ENCODE measurements at regions not wholly inside any gene's neighbourhood (a gene's known extent, or its start where the extent isn't known, plus 50 kb on each side); places are given as distances from the start of the nearest gene placed in this dataset.

DNA sequence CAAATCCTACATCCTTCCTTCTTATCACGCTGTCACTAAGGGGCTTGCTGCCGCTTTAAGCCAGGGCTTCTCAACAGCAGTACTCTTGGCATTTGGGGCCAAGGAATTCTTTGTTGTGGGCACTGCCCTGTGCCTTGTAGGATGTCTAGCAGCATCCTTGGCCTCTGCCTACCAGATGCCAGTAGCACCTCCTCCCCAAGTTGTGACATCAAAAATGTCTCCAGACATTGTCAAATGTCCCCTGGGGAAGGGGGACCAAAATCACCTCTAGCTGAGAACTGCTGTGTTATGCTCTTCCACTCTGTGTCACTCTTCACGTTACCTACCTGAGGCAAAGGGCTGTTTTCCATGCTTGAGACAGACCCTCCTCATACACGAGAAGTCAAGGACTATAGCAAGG is 400.3 kb upstream of the POU3F1 start:
- H3K4me3 Mint-ChIP-seq, result no peak overlapping the region
- ATAC-seq (ENCODE audit: low read depth in 2 of 2), result no peak
- H3K27ac Mint-ChIP-seq, result no peak overlapping the region

DNA sequence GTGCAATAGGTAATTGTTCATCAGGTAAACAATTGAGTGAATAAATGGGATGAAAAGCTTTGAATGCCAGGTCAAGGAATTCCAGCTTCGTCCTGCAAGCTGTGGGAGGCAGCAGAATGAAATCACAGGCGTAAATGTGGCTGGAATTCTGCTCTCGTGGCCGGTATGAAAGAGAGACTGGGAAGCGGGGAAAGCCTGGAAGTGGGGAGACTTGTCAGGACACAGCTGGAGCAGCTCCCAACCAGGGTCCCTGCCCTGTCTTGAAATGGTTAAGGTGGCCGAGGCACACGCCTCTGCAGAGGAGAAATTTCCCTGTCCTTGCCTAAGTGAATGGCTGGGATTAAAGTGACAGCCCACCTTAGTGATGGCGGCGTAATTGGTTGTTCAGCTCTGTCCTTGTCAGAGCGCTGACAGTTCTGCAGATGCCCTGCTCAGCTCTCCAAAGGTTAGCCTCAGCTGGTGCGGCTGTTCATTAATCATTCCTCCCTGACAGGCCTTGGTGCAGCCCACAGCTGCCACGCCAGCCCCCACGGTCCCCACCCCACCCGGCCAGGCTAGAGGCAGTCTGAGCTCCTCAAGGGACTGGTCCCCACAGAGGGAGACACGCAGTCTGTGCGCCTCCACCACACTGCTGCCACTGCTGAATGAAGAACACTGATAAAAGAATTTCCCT is 398.3 kb upstream of the POU3F1 start:
- peaks cover 7 to 21% of the 10 kb centered on the region in 2 donors for H3K36me3 Mint-ChIP-seq
- H3K4me3 Mint-ChIP-seq, result no peak overlapping the region
- H3K27ac Mint-ChIP-seq, result peak overlapping the region in 1 of 6 donors; percentile 56
- peaks cover 33 to 64% (median 45%) of the 10 kb centered on the region in 3 donors for H3K27me3 Mint-ChIP-seq
- no peaks in the 10 kb centered on the region for H3K4me1 Mint-ChIP-seq
- peaks cover 4 to 31% (median 21%) of the 10 kb centered on the region in 7 donors for H3K9me3 Mint-ChIP-seq
- ATAC-seq (ENCODE audit: low read depth in 2 of 2), result no peak
- DNase-seq, result no peak

More for the DNA sequence above, 400.3 kb upstream of the POU3F1 start:
- Mint-ChIP-seq H3K4me1 (no peaks in the 10 kb centered on the region), H3K36me3 (peaks cover 0 to 2% of the 10 kb centered on the region in 2 donors), H3K9me3 (peaks cover 1 to 10% (median 3%) of the 10 kb centered on the region in 7 donors), H3K27me3 (peaks cover 40 to 46% (median 40%) of the 10 kb centered on the region in 3 donors)
- DNase-seq, result no peak

DNA sequence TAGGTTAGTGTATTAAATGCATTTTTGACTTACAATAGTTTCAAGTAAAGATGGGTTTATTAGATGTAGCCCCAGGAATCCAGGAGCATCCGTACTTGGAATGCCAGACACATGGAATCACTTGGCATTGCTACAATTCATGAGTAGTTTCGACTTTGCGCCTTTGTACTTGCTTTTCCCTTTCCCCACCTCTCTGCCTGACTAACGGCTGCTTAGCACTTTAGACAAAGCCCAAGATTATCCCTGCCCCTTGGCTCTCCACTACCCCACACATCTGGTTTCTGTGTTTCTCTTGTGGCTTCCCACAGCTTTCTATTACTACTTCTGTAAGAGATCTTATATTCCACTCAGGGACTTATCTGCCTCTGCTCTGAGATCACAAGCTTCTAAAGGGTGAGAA is 397.7 kb upstream of the POU3F1 start:
- Mint-ChIP-seq H3K4me1 (peaks cover 0 to 2% (median 0%) of the 10 kb centered on the region in 3 donors), H3K27ac (no peak overlapping the region), H3K9me3 (peaks cover 4 to 33% (median 22%) of the 10 kb centered on the region in 7 donors), H3K36me3 (peaks cover 9 to 23% of the 10 kb centered on the region in 2 donors), H3K27me3 (peaks cover 33 to 64% (median 45%) of the 10 kb centered on the region in 3 donors), H3K4me3 (no peak overlapping the region)
- ATAC-seq (ENCODE audit: low read depth in 2 of 2) (no peak), DNase-seq (no peak)

DNA sequence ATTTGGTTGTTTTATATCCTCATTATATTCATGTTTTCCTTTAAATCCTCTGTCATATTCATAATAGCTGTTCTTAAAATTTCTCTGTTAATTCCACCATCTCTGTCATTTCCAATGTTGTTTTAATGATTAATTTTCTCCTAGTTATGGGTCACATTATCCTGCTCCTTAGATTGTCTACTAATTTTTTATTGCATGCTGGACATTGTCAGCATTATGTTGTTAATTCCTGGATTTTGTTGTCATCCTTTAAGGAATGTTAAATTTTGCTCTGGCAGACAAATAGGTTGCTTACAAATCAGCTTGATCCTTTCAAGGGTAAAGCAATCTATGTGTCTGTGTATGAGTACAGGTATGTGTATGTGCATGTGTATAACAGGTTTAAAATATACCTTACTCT is 393.8 kb upstream of the POU3F1 start:
- ATAC-seq (ENCODE audit: low read depth in 2 of 2), result no peak
- H3K9me3 Mint-ChIP-seq, result peaks cover 4 to 33% (median 22%) of the 10 kb centered on the region in 7 donors
- peaks cover 9 to 23% of the 10 kb centered on the region in 2 donors for H3K36me3 Mint-ChIP-seq
- H3K27ac Mint-ChIP-seq, result no peak overlapping the region
- peaks cover 5 to 15% (median 12%) of the 10 kb centered on the region in 3 donors for H3K4me1 Mint-ChIP-seq
- H3K4me3 Mint-ChIP-seq, result no peak overlapping the region
- no peak for DNase-seq
- H3K27me3 Mint-ChIP-seq, result peaks cover 10 to 35% (median 14%) of the 10 kb centered on the region in 3 donors

DNA sequence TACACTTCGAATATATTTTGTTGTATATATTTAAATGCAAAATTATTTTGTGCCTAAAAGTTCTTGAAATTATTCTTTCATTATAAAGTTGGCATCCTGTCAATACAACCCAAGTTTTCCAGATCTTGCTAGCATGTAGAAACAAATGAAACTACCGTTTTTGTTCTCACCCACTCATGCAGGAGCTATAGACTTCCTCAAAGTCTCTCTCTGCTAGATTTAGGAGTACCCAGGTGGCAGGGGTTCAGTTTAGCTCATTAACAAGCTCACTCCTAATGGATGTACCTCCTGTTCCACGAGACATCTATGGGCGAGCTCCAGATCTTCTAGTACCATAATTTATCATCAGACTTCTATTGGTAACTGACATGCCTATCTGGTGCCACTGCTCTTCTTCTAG is 390.2 kb upstream of the POU3F1 start:
- H3K9me3 Mint-ChIP-seq, result peaks cover 1 to 21% (median 17%) of the 10 kb centered on the region in 7 donors
- H3K27me3 Mint-ChIP-seq, result peaks cover 5 to 25% (median 7%) of the 10 kb centered on the region in 3 donors
- ATAC-seq (ENCODE audit: low read depth in 2 of 2), result peak; percentile 46 to 66
- H3K4me3 Mint-ChIP-seq, result peak overlapping the region in 1 of 8 donors; percentile 27
- H3K36me3 Mint-ChIP-seq, result peaks cover 9 to 19% of the 10 kb centered on the region in 2 donors
- H3K4me1 Mint-ChIP-seq, result peaks cover 6 to 15% (median 12%) of the 10 kb centered on the region in 3 donors
- peak; percentile 7 for DNase-seq
- peak overlapping the region in 2 of 6 donors; percentile 6 to 82 for H3K27ac Mint-ChIP-seq

DNA sequence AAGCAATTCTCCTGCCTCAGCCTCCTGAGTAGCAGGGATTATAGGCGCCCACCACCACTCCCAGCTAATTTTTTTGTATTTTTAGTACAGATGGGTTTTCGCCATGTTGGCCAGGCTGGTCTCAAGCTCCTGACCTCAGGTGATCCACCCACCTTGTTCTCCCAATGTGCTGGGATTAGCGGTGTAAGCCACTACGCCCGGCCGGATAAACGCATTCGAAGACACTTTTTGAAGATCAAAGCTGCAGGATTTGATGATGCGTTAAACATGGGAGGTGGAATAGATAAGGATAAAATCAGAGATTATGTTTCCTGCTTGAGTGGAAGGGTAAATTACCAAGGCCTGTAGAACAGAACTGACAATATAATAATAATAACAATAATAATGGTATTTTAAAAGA is 389.4 kb upstream of the POU3F1 start:
- peaks cover 7 to 25% (median 10%) of the 10 kb centered on the region in 3 donors for H3K27me3 Mint-ChIP-seq
- peaks cover 0 to 13% (median 10%) of the 10 kb centered on the region in 7 donors for H3K9me3 Mint-ChIP-seq
- peaks cover 9 to 11% of the 10 kb centered on the region in 2 donors for H3K36me3 Mint-ChIP-seq
- H3K27ac Mint-ChIP-seq, result no peak overlapping the region
- peaks cover 10 to 15% (median 12%) of the 10 kb centered on the region in 3 donors for H3K4me1 Mint-ChIP-seq
- no peak overlapping the region for H3K4me3 Mint-ChIP-seq
- ATAC-seq (ENCODE audit: low read depth in 2 of 2) (no peak), DNase-seq (no peak)

DNA sequence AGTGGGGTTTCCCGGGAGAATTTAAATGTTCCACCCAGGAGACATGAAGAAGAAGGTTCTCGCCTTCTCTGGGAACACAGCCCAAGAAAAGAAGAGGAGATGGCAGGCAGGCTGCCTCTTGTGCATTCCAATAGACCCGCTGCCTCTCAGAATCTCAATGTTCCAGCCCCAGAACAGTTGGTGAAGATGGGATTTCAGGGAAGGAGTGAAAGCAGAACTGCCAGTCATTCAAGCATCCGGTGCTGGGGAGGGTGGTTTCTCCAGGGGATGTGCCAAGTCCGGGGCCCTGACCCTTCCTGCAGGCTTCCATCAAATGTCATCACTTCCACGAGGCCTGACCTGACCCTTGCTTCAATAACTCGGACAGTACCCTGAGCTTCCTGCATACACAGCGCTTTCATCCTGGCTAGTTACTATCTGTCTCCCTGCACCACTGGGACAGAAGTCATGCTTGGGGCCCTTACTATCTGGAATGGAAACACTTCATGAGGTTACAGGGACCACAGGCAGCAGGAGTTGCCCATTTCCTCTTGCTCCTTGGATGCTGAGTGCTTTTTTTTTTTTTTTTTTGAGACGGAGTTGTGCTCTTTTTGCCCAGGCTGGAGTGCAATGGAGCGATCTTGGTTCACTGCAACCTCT is 386.6 kb upstream of the POU3F1 start:
- no peak overlapping the region for H3K4me3 Mint-ChIP-seq
- no peak for ATAC-seq (ENCODE audit: low read depth in 2 of 2)
- H3K9me3 Mint-ChIP-seq, result peaks cover 0 to 2% (median 0%) of the 10 kb centered on the region in 7 donors
- H3K27me3 Mint-ChIP-seq, result peaks cover 7 to 23% (median 13%) of the 10 kb centered on the region in 3 donors
- no peaks in the 10 kb centered on the region for H3K36me3 Mint-ChIP-seq
- no peak for DNase-seq
- no peak overlapping the region for H3K27ac Mint-ChIP-seq
- peaks cover 10 to 13% (median 12%) of the 10 kb centered on the region in 3 donors for H3K4me1 Mint-ChIP-seq

DNA sequence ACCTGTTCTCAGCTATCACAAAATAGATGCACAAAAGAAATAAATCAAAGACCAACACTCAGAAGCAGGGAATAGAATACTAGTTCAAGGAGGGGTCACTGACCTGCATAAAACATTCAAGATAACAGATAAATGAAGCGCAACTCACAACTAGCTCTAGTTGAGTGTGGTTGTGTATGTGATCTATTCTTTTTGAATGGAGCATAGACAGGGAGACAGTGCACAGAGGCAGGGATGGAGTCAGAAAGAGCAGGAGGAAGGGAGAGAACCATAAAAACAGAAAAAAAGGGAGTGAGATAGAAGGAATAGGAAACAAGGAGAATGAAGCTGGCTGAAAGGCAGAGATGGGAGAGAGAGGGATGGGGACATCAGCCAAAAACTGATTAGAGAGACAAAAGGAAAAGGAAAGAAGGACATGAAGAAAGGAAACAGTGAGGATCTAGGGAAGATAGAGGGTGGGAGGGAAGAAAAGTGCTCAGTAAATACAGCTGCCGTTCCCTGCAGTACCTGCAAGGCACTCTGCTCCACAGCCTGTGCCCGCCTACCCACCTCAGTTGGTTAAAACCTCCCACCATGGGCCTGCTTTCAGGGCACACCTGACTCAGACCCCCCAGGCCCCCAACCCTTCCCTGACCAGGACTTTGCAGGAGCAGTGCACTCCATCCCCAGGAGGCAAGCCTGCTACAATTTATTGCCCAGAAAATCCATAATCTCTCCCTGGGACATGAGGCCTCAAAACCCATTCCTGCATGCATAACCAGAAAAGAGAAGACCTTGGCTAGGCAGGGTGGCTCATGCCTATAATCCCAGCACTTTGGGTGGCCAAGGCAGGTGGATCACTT is 385.2 kb upstream of the POU3F1 start:
- no peak for DNase-seq
- H3K27ac Mint-ChIP-seq, result peak overlapping the region in 1 of 6 donors; percentile 41
- H3K27me3 Mint-ChIP-seq, result peaks cover 5 to 23% (median 13%) of the 10 kb centered on the region in 3 donors
- no peak for ATAC-seq (ENCODE audit: low read depth in 2 of 2)
- H3K4me1 Mint-ChIP-seq, result peaks cover 1 to 6% (median 5%) of the 10 kb centered on the region in 3 donors
- H3K36me3 Mint-ChIP-seq, result no peaks in the 10 kb centered on the region
- H3K9me3 Mint-ChIP-seq, result peaks cover 0 to 2% (median 0%) of the 10 kb centered on the region in 7 donors
- H3K4me3 Mint-ChIP-seq, result no peak overlapping the region

DNA sequence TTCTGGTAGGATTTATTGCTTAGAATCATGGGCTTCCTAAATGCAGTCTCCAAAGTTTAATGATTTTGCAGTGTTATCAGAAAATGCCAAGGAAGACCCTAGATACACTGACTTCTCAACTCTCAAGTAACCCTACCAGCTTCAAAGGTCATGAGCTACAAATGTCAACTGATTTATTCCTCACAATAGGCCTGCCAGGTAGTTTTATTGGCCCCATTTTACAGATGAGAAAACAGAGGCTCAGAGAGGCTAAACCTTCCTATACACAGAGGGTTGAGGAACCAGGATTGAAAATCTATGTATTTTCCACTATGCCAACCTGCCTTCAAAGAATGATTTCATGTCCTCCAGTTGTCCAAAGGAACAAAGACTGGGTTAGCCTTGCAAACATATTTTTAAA is 384.4 kb upstream of the POU3F1 start:
- ATAC-seq (ENCODE audit: low read depth in 2 of 2) (no peak), DNase-seq (no peak)
- Mint-ChIP-seq H3K27me3 (peaks cover 12 to 23% (median 20%) of the 10 kb centered on the region in 3 donors), H3K9me3 (peaks cover 0 to 4% (median 2%) of the 10 kb centered on the region in 7 donors), H3K4me3 (no peak overlapping the region), H3K4me1 (peaks cover 0 to 9% (median 5%) of the 10 kb centered on the region in 3 donors), H3K36me3 (no peaks in the 10 kb centered on the region), H3K27ac (peak overlapping the region in 1 of 6 donors; percentile 19)

DNA sequence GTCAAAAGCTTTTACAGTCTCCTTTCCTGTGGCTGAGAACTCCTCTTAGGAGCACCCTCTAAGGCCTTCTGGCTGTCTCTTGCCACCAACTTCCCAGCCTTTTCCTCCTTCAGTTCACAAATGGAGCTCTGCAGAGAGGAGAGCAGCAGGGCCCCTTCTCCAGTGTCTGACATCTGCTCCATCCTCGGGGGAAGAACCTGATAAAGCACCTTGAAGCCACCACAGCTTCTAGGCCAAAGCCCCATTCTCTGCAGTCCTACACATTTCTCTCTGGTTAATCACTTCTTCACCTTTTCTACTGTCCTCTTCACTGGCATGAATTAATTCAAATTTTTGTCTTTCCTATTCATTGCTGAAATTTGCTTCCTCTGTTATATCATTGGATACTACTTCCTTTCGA is 378.1 kb upstream of the POU3F1 start:
- no peak for DNase-seq
- H3K9me3 Mint-ChIP-seq, result peaks cover 0 to 20% (median 6%) of the 10 kb centered on the region in 7 donors
- peaks cover 22 to 44% (median 39%) of the 10 kb centered on the region in 3 donors for H3K27me3 Mint-ChIP-seq
- peaks cover 8 to 18% of the 10 kb centered on the region in 2 donors for H3K36me3 Mint-ChIP-seq
- H3K4me3 Mint-ChIP-seq, result no peak overlapping the region
- ATAC-seq (ENCODE audit: low read depth in 2 of 2), result no peak
- H3K27ac Mint-ChIP-seq, result no peak overlapping the region
- H3K4me1 Mint-ChIP-seq, result peaks cover 0 to 9% (median 0%) of the 10 kb centered on the region in 3 donors

DNA sequence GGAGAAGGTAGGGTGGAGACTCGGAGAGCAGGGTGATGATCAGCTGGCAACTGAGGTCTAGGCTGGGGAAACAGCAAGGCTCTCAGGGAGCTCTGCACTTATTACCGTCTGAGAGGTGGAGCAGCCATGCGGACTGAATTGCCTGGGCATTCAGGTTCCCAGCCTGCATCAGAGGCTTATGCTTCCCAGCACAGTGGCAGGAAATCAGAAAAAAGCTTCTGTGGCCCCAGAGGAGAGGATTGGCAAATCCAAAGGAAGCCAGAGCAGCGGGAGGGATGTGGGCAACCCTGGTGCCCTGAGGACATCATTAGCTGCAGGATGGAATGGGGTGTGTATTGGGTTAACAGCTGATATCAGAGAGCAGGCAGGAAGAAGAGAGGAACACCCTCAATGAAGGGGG is 374.1 kb upstream of the POU3F1 start:
- H3K27me3 Mint-ChIP-seq, result peaks cover 33 to 40% (median 40%) of the 10 kb centered on the region in 3 donors
- H3K36me3 Mint-ChIP-seq, result peaks cover 8 to 25% of the 10 kb centered on the region in 2 donors
- ATAC-seq (ENCODE audit: low read depth in 2 of 2), result no peak
- H3K4me3 Mint-ChIP-seq, result no peak overlapping the region
- H3K27ac Mint-ChIP-seq, result peak overlapping the region in 1 of 6 donors; percentile 7
- no peak for DNase-seq
- H3K4me1 Mint-ChIP-seq, result no peaks in the 10 kb centered on the region
- H3K9me3 Mint-ChIP-seq, result peaks cover 3 to 25% (median 6%) of the 10 kb centered on the region in 7 donors

DNA sequence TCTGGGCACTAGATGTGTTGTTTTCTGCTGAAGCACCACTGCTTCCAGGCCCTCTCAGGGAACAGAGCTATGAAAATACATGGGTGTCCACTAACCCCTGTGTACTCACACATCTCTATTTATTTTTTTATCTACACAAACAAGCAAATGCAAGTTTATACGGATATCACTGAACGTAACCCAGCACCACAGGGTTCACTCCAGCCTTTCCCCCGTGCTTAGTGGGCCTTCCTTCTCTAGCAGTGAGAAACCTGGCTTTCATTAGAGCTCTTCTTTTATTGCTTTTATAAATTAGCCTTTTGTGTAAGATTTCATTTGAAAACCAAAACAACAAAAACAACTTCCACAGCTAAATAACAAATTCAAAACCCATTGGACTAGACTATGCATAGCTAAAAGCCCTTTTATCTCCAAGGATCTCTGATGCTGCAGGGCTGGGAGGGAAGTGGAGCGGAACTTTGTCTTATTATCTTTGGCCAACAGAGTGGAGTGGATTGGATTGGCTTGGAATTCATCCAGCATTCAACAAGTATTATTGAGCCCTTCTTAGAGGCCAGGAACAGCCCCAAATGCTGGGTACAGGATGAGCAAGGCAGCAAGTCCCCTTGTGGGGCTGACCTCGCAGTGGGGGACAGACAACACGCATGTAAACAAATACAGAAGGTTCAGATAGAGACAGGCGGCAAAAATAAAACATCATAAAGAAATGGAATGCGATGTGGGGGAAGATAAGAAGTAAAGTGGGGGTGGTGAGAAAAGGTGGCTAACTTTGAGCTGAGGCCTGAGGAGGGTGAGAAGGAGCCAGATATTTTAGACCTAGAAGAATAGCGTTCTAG is 371.8 kb upstream of the POU3F1 start:
- Mint-ChIP-seq H3K4me1 (no peaks in the 10 kb centered on the region), H3K9me3 (peaks cover 12 to 41% (median 16%) of the 10 kb centered on the region in 7 donors), H3K27ac (no peak overlapping the region), H3K36me3 (peaks cover 18 to 29% of the 10 kb centered on the region in 2 donors), H3K4me3 (no peak overlapping the region), H3K27me3 (peaks cover 28 to 33% (median 30%) of the 10 kb centered on the region in 3 donors)
- ATAC-seq (ENCODE audit: low read depth in 2 of 2) (no peak), DNase-seq (no peak)

All from naive B cell (primary cell).